Stimulated activated memory B cell treated with anti-CD40 and anti-IgM and Interleukin-4, amounts not matched to agents 10 μg/mL and 1 μg/mL and 100 μg/mL, for 72 hours (primary cell): ENCODE measurements at regions not wholly inside any gene's neighbourhood (a gene's known extent, or its start where the extent isn't known, plus 50 kb on each side); places are given as distances from the start of the nearest gene placed in this dataset.

Experiments
- ATAC-seq: fragments of 150-1000 bp; cut with Tn5 transposase; 2 replicates; pipeline ENCODE4 v1.10.0; 2021
- H3K27ac Mint-ChIP-seq: one replicate; pipeline ENCODE4 v1.8.0; 2022; ENCODE audit warnings: mild to moderate bottlenecking, mixed read lengths
- H3K27me3 Mint-ChIP-seq: one replicate; pipeline ENCODE4 v1.8.0; 2022; ENCODE audit warnings: mixed read lengths
- H3K36me3 Mint-ChIP-seq: one replicate; pipeline ENCODE4 v1.8.0; 2022; ENCODE audit warnings: mixed read lengths
- H3K4me1 Mint-ChIP-seq: one replicate; pipeline ENCODE4 v1.8.0; 2022; ENCODE audit warnings: mixed read lengths
- H3K4me3 Mint-ChIP-seq: one replicate; pipeline ENCODE4 v1.8.0; 2022; ENCODE audit warnings: mild to moderate bottlenecking, moderate library complexity, mixed read lengths
- H3K9me3 Mint-ChIP-seq: one replicate; pipeline ENCODE4 v1.8.0; 2022; ENCODE audit warnings: mixed read lengths

- Mint-ChIP-seq H3K27me3 (no peaks in the 10 kb centered on the region), H3K4me1 (no peaks in the 10 kb centered on the region), H3K36me3 (no peaks in the 10 kb centered on the region), H3K4me3 (no peak overlapping the region), H3K27ac (no peak overlapping the region), H3K9me3 (peaks cover 8% of the 10 kb centered on the region)
- no peak for ATAC-seq
Observed at GRCh38 chrX:69379412-69379811, 124.7 kb upstream of the NALF2 start.

GRCh38 chrX:69374569-69374968 lies 129.6 kb upstream of the NALF2 start:
- no peaks in the 10 kb centered on the region for H3K4me1 Mint-ChIP-seq
- no peak for ATAC-seq
- H3K27me3 Mint-ChIP-seq, result peaks cover 18% of the 10 kb centered on the region
- H3K9me3 Mint-ChIP-seq, result peaks cover 8% of the 10 kb centered on the region
- H3K4me3 Mint-ChIP-seq, result no peak overlapping the region
- H3K36me3 Mint-ChIP-seq, result no peaks in the 10 kb centered on the region
- H3K27ac Mint-ChIP-seq, result no peak overlapping the region

- Mint-ChIP-seq H3K9me3 (peaks cover 8% of the 10 kb centered on the region), H3K4me3 (no peak overlapping the region), H3K27ac (no peak overlapping the region), H3K36me3 (no peaks in the 10 kb centered on the region), H3K4me1 (no peaks in the 10 kb centered on the region), H3K27me3 (peaks cover 18% of the 10 kb centered on the region)
- no peak for ATAC-seq
Observed at GRCh38 chrX:69372435-69372834, 131.7 kb upstream of the NALF2 start.

GRCh38 chrX:69371159-69371558 lies 133.0 kb upstream of the NALF2 start:
- Mint-ChIP-seq H3K36me3 (no peaks in the 10 kb centered on the region), H3K9me3 (peaks cover 8% of the 10 kb centered on the region), H3K27ac (no peak overlapping the region), H3K4me3 (no peak overlapping the region), H3K4me1 (no peaks in the 10 kb centered on the region), H3K27me3 (peaks cover 18% of the 10 kb centered on the region)
- no peak for ATAC-seq

GRCh38 chrX:69369999-69370398 lies 134.1 kb upstream of the NALF2 start:
- ATAC-seq, result no peak
- Mint-ChIP-seq H3K4me1 (no peaks in the 10 kb centered on the region), H3K9me3 (no peaks in the 10 kb centered on the region), H3K36me3 (no peaks in the 10 kb centered on the region), H3K27me3 (peaks cover 18% of the 10 kb centered on the region), H3K27ac (no peak overlapping the region), H3K4me3 (no peak overlapping the region)

- no peaks in the 10 kb centered on the region for H3K9me3 Mint-ChIP-seq
Observed at GRCh38 chrX:69366183-69366582, 137.9 kb upstream of the NALF2 start.

GRCh38 chrX:69365755-69366154 lies 138.4 kb upstream of the NALF2 start:
- Mint-ChIP-seq H3K4me3 (no peak overlapping the region), H3K27ac (no peak overlapping the region), H3K4me1 (no peaks in the 10 kb centered on the region), H3K36me3 (no peaks in the 10 kb centered on the region), H3K9me3 (no peaks in the 10 kb centered on the region), H3K27me3 (no peaks in the 10 kb centered on the region)
- no peak for ATAC-seq

More at GRCh38 chrX:69366183-69366582, 137.9 kb upstream of the NALF2 start:
- Mint-ChIP-seq H3K4me3 (no peak overlapping the region), H3K27me3 (no peaks in the 10 kb centered on the region), H3K36me3 (no peaks in the 10 kb centered on the region), H3K27ac (no peak overlapping the region), H3K4me1 (no peaks in the 10 kb centered on the region)
- peak; percentile 62 for ATAC-seq

GRCh38 chrX:69365349-69365748 lies 138.8 kb upstream of the NALF2 start:
- H3K4me3 Mint-ChIP-seq, result no peak overlapping the region
- ATAC-seq, result no peak
- H3K27me3 Mint-ChIP-seq, result no peaks in the 10 kb centered on the region
- H3K9me3 Mint-ChIP-seq, result no peaks in the 10 kb centered on the region
- H3K4me1 Mint-ChIP-seq, result no peaks in the 10 kb centered on the region
- no peaks in the 10 kb centered on the region for H3K36me3 Mint-ChIP-seq
- H3K27ac Mint-ChIP-seq, result no peak overlapping the region

GRCh38 chrX:69362856-69363255 lies 141.3 kb upstream of the NALF2 start:
- ATAC-seq, result peak; percentile 62
- Mint-ChIP-seq H3K4me3 (no peak overlapping the region), H3K27me3 (no peaks in the 10 kb centered on the region), H3K4me1 (no peaks in the 10 kb centered on the region), H3K27ac (no peak overlapping the region), H3K36me3 (no peaks in the 10 kb centered on the region), H3K9me3 (no peaks in the 10 kb centered on the region)

GRCh38 chrX:69362354-69362753 lies 141.8 kb upstream of the NALF2 start:
- Mint-ChIP-seq H3K4me3 (no peak overlapping the region), H3K4me1 (no peaks in the 10 kb centered on the region), H3K27me3 (no peaks in the 10 kb centered on the region), H3K36me3 (no peaks in the 10 kb centered on the region), H3K9me3 (no peaks in the 10 kb centered on the region), H3K27ac (no peak overlapping the region)
- no peak for ATAC-seq

- no peaks in the 10 kb centered on the region for H3K27me3 Mint-ChIP-seq
- H3K27ac Mint-ChIP-seq, result no peak overlapping the region
- no peak overlapping the region for H3K4me3 Mint-ChIP-seq
- ATAC-seq, result no peak
- H3K36me3 Mint-ChIP-seq, result no peaks in the 10 kb centered on the region
- no peaks in the 10 kb centered on the region for H3K9me3 Mint-ChIP-seq
- H3K4me1 Mint-ChIP-seq, result no peaks in the 10 kb centered on the region
Observed at GRCh38 chrX:69361311-69361845, 142.7 kb upstream of the NALF2 start.

- Mint-ChIP-seq H3K27ac (no peak overlapping the region), H3K27me3 (no peaks in the 10 kb centered on the region), H3K4me1 (no peaks in the 10 kb centered on the region), H3K4me3 (no peak overlapping the region), H3K36me3 (no peaks in the 10 kb centered on the region), H3K9me3 (peaks cover 6% of the 10 kb centered on the region)
- no peak for ATAC-seq
Observed at GRCh38 chrX:69357317-69357716, 146.8 kb upstream of the NALF2 start.

- no peak for ATAC-seq
- H3K27me3 Mint-ChIP-seq, result no peaks in the 10 kb centered on the region
- H3K4me3 Mint-ChIP-seq, result no peak overlapping the region
- no peaks in the 10 kb centered on the region for H3K4me1 Mint-ChIP-seq
- peaks cover 5% of the 10 kb centered on the region for H3K9me3 Mint-ChIP-seq
- H3K27ac Mint-ChIP-seq, result no peak overlapping the region
- H3K36me3 Mint-ChIP-seq, result no peaks in the 10 kb centered on the region
Observed at GRCh38 chrX:69324851-69325250, 159.6 kb upstream of the PJA1 start.

- H3K9me3 Mint-ChIP-seq, result peaks cover 5% of the 10 kb centered on the region
- H3K36me3 Mint-ChIP-seq, result no peaks in the 10 kb centered on the region
- no peak overlapping the region for H3K27ac Mint-ChIP-seq
- H3K4me1 Mint-ChIP-seq, result no peaks in the 10 kb centered on the region
- ATAC-seq, result no peak
- no peak overlapping the region for H3K4me3 Mint-ChIP-seq
- H3K27me3 Mint-ChIP-seq, result no peaks in the 10 kb centered on the region
Observed at GRCh38 chrX:69323786-69324720, 158.8 kb upstream of the PJA1 start.

GRCh38 chrX:69321789-69322188 lies 156.5 kb upstream of the PJA1 start:
- Mint-ChIP-seq H3K27me3 (no peaks in the 10 kb centered on the region), H3K27ac (no peak overlapping the region), H3K36me3 (no peaks in the 10 kb centered on the region), H3K4me3 (no peak overlapping the region), H3K9me3 (no peaks in the 10 kb centered on the region), H3K4me1 (no peaks in the 10 kb centered on the region)
- ATAC-seq, result no peak

- H3K27ac Mint-ChIP-seq, result no peak overlapping the region
- no peaks in the 10 kb centered on the region for H3K4me1 Mint-ChIP-seq
- H3K27me3 Mint-ChIP-seq, result no peaks in the 10 kb centered on the region
- ATAC-seq, result no peak
- no peak overlapping the region for H3K4me3 Mint-ChIP-seq
- H3K36me3 Mint-ChIP-seq, result no peaks in the 10 kb centered on the region
- H3K9me3 Mint-ChIP-seq, result no peaks in the 10 kb centered on the region
Observed at GRCh38 chrX:69321006-69321655, 155.9 kb upstream of the PJA1 start.
